ENCODE measurements at regions not wholly inside any gene's neighbourhood (a gene's known extent, or its start where the extent isn't known, plus 50 kb on each side); places are given as distances from the start of the nearest gene placed in this dataset.

GRCh38 chr2:198203336-198204069, 399.1 kb downstream of the PLCL1 start:
- DNase-seq: no peak
- CTCF ChIA-PET: no interaction called here
- H3K9me3 Mint-ChIP-seq: no peaks in the 10 kb centered on the region
- H3K4me1 Mint-ChIP-seq: no peaks in the 10 kb centered on the region
- H3K4me3 Mint-ChIP-seq: no peak overlapping the region
- no peak overlapping the region for H3K27ac Mint-ChIP-seq
- no peaks in the 10 kb centered on the region for H3K27me3 Mint-ChIP-seq
- H3K36me3 Mint-ChIP-seq: no peaks in the 10 kb centered on the region

Measured in activated naive CD4-positive, alpha-beta T cell treated with anti-CD3 and anti-CD28 coated beads, Interleukin-2, amount 10 ng/mL, durations not matched to agents 7 days and 5 days (primary cell).